ENCODE measurements at regions not wholly inside any gene's neighbourhood (a gene's known extent, or its start where the extent isn't known, plus 50 kb on each side); places are given as distances from the start of the nearest gene placed in this dataset.

GRCh38 chr7:25930492-25931048 is 221.4 kb upstream of the NFE2L3 start:
- no peak for DNase-seq

DNA sequence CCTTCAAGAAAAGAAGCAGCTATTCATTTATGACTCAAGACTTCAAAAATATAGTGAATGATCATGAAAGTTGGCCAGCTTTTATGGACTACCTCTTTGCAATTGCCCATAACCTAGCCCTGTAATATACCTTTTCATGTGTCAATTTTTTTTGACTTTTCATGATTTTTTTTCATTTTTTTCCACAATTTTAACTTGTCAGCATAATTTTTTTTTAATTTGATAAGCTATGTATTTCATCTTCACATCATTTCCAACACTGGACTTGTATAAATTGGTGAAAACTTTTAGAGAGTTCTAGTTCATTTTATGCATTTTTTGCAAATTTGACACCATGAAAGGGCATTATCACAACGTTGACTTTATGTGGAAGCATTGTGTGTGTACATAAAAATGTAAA is 220.8 kb upstream of the NFE2L3 start:
- no peak for DNase-seq

DNA sequence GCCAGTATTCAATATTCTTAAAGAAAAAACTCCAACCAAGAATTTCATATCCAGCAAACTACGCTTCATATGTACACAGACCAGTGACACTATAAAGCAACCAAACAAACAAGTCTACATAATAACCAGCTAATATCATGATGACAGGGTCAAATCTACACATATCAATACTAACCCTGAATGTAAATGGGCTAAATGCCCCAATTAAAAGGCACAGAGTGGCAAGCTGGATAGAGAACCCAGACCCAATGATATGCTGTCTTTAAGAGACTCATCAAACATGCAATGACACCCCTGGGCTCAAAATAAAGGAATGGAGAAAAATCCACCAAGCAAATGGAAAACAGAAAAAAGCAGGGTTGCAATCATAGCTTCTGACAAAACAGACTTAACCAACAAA is 218.1 kb upstream of the NFE2L3 start:
- no peak for DNase-seq

- no peak for DNase-seq
Measured at GRCh38 chr7:25940086-25940906, 211.7 kb upstream of the NFE2L3 start.

GRCh38 chr7:25944777-25945515 is 207.1 kb upstream of the NFE2L3 start:
- DNase-seq = no peak

DNA sequence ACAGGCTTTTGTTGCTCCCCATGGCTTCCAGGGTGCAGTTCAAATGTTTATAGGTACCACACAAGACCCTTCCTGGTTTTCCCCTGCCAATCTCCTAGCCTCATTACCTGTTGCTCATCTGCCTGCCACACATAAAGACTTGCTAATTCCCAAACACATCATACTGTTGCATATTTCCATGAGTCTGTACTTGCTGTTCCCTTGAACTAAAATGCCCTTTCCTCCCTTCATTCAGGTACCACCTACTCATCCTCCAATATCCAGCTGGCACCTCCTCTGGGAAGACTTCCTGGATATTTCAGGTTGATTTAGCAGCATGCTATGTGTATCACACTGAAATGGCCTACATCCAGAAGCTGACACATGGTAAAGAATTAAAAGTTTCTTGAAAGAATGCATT is 206.4 kb upstream of the NFE2L3 start:
- DNase-seq = no peak

- DNase-seq = no peak
Measured at GRCh38 chr7:25946181-25946580, 205.8 kb upstream of the NFE2L3 start.

DNA sequence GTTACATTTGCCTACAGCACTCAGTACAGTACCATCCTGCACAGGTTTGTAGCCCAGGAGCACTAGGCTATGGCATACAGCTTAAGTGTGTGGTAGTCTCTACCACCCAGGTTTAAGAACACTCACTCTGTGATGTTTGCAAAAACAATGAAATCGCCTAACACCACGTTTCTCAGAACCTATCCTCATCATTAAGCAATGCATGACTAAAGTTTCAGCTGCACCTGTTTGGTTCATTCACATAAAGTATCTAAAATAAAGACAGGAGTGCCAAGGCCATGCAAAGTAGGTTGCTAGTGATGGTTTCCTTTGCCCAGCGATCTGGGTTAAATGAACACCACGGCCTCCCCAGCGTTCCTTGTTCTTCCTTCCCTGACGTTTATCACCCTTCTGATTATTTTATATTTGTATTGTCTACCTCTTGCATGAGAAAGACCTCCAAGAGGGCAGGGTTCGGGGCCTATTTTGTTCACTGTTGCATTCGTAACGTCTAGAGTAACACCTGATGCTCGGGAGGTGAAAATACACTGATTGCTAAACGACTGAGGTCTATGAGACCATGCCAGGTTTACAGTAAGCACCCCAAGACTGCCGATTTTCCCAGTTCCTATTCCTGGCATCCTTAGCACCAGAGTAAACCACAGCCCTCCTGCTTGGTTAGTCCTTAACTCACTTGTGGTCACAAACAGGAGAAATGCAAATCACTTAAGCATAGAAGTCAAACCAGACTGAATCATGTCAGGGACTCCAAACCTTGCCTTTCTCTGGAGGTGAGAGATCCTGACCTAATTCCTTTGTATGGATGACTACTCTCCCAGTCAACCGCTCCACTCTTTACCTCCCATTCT is 204.1 kb upstream of the NFE2L3 start:
- DNase-seq = peak; percentile 46

DNA sequence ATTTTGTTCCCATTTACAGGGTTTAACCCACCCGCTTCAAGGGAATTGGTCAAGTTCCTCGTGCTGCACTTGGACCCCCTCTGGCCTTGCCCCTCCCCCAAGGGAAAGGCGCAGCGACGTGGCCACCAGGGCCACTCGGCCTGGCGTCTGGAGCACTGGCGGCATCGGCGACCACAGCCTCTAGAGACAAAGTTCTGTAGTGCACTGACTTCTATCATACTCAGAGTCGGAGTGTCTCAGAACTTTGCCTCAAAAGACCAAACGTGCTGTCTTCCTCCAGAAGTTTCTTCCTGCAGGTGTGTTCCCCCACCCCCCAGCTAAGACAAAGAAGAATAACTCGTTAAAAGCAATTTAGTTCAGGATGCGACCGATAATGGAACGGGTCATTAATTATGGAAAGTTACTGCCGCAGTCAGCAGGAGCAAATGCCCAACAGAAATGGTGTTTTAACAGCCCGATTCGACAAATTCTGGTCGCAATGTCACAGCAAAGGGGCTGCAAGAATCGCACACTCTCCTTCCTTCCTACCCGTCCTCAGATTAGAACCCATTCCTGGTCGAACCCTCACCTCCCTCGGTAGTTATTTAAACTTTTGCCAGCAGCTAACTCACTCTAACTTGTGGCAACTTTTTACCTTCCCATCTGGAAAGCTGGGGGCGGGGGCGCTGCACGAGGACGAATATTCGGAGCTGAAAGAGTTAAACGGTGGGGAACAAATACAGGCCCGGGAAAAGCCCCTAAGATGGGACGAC is 202.1 kb upstream of the NFE2L3 start:
- DNase-seq = peak; percentile 22

GRCh38 chr7:25950488-25951413 is 201.2 kb upstream of the NFE2L3 start:
- DNase-seq = peak; percentile 85

GRCh38 chr7:25951414-25952260 is 200.4 kb upstream of the NFE2L3 start:
- peak; percentile 76 for DNase-seq

- peak; percentile 47 for DNase-seq
Measured at GRCh38 chr7:25952261-25953057, 199.5 kb upstream of the NFE2L3 start.

- no peak for DNase-seq
Measured at GRCh38 chr7:25953859-25954258, 198.1 kb upstream of the NFE2L3 start.

DNA sequence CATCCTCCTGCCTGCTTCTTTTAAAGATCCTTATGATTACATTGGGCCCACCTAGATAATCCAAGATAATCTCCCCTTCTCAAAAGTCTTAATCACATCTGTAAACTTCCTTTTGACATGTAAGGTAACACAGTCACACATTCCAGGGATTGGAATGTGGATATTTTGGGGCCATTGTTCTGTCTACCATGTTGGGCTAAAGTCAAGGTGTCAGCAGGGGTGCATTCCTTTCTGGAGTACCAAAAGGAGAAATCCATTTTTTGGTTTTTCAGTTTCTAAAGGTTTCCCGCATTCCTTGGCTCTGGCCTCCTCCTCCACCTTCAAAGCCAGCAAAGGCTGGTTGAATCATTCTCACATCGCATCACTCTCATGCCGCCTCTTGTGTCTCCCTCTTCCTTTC is 197.6 kb upstream of the NFE2L3 start:
- no peak for DNase-seq

GRCh38 chr7:25959168-25959734 is 192.7 kb upstream of the NFE2L3 start:
- peak; percentile 72 for DNase-seq

DNA sequence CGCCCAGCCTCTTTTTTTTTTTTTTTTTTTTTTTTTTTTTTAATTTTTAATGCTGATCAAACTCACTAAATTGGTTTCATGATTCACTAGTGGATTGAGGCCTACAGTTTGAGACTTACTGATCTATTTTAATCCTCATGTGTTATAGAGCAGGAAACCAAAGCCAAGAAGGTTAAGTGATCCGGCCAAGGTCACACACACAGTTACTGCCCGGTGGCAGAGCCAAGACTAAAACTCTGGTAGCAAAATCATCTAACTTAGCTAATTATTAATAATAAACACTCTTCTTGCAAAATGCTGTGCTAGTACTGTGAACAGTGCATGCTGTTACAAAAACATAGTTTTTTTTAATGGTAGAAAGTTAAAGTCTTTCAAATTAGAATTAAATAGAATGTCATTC is 188.3 kb upstream of the NFE2L3 start:
- DNase-seq = no peak

DNA sequence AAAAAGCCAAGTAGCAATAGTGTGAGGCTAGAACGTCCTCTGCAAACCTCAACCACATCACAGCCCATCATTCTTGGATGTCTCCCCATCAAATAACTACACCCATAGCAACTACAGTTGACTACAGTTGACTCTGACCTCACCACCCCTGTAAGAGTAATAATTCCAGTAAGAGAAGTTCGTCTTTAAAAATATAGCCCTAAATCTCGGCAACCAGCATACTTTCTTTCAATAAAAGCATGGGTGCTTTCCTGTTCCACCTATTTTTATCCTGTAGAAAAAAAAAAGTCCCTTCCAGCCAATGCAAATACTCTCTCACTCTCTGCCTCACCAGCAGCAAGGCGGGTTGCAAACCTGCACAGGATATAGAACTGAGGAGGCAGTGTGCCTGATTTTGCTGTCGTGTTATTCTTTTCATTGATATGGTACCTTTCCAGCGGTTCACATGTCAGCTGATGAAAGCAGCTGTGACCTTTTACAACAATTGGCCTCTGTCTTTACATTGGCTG is 187.5 kb upstream of the NFE2L3 start:
- no peak for DNase-seq

DNA sequence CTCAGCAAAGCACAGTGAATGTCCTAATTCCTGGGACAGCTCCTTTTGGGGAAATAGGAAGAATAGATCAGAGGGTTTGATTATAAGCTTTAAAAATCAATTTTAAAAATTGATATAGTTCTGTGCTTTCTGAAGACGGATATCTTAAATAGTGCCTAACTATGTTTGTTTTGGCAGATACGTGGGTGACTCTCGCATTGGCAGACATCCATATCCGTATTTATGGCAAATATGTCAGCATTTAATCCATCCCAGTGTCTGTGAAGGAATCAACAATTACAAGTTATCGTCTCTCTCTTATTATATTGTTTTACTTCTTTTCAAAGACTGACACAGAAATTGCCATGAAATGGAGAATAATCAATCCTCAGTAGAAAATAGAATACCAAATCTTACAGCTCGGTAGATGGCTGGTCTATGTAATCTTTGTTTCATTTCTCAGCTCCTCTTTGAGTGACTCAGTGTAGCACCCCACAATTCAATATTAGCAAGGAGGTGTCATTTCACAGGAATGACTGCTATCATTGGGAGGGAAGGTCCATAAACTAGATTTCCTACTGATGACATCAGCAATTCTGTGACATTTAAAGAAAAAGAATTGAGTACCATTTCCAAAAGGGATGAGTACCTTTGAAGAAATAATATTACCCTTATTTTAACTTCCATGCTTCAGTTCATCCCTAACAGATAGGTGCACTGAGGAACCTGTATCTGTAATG is 186.4 kb upstream of the NFE2L3 start:
- no peak for DNase-seq

Measured in NCI-H526 treated with DMSO at 0.1 percent for 48 hours (cell line).